D721Med (cell line): ENCODE measurements at regions not wholly inside any gene's neighbourhood (a gene's known extent, or its start where the extent isn't known, plus 50 kb on each side); places are given as distances from the start of the nearest gene placed in this dataset.

ENCODE experiments used
- DNase-seq: peaks from one replicate; pipeline ENCODE4 v3.0.0; 2011; ENCODE audit warnings: low spot score; ENCODE audit not compliant: insufficient read length
- FAIRE-seq: peaks from 2 replicates; lab custom pipeline; 2011; peaks lifted over from hg19 to GRCh38; lab: Jason Lieb, UNC
- TF ChIP-seq, protein P1 (sequence below): IDR thresholded peaks from 2 replicates; pipeline ENCODE4 v1.5.1; 2012; ENCODE audit warnings: mild to moderate bottlenecking, control low read depth; ENCODE audit not compliant: insufficient read depth; ENCODE audit errors: missing control alignments

DNA sequence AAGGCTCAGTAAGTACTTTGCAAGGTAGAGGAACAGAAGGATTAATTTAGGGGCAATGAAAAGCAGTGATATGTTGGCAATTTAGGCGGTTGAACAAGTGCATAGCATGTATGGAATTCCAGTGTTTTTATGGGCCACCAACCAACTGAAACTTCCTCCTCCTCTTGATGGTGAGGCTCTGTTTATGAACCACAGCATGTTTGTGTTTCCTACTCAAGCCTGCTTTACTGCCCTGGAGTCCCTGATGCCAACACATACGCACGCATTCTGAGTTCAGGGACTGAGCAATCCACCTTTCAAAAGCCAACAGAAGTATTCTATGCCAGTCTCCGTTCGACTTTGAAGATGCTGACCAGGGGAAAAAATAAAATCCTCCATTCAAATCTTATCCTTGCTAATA lies 417.5 kb downstream of the EFNA5 start:
- no peak for FAIRE-seq
- TF ChIP-seq, protein P1, sequence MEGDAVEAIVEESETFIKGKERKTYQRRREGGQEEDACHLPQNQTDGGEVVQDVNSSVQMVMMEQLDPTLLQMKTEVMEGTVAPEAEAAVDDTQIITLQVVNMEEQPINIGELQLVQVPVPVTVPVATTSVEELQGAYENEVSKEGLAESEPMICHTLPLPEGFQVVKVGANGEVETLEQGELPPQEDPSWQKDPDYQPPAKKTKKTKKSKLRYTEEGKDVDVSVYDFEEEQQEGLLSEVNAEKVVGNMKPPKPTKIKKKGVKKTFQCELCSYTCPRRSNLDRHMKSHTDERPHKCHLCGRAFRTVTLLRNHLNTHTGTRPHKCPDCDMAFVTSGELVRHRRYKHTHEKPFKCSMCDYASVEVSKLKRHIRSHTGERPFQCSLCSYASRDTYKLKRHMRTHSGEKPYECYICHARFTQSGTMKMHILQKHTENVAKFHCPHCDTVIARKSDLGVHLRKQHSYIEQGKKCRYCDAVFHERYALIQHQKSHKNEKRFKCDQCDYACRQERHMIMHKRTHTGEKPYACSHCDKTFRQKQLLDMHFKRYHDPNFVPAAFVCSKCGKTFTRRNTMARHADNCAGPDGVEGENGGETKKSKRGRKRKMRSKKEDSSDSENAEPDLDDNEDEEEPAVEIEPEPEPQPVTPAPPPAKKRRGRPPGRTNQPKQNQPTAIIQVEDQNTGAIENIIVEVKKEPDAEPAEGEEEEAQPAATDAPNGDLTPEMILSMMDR = no peak

DNA sequence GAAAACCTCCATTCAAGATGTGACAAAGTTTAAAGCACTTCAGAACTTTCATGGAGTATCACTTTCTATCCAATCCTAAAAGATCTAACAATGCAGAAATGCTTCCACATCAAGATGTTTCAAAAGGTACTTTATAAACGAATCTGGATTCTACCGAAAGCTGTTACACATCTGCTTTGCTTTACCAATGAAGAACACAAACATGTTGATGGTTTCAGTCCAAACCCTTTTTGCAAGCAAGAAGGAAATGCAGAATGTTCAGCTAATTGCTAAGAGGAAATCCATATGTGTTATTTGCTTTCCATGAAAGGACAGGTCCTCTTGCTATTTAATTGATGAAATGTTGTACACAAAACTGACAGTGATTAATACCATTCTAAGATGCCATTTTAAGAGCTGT lies 419.6 kb downstream of the EFNA5 start:
- FAIRE-seq (no peak), DNase-seq (no peak)
- TF ChIP-seq, protein P1 = no peak

More for the DNA sequence above, 417.5 kb downstream of the EFNA5 start:
- no peak for DNase-seq

DNA sequence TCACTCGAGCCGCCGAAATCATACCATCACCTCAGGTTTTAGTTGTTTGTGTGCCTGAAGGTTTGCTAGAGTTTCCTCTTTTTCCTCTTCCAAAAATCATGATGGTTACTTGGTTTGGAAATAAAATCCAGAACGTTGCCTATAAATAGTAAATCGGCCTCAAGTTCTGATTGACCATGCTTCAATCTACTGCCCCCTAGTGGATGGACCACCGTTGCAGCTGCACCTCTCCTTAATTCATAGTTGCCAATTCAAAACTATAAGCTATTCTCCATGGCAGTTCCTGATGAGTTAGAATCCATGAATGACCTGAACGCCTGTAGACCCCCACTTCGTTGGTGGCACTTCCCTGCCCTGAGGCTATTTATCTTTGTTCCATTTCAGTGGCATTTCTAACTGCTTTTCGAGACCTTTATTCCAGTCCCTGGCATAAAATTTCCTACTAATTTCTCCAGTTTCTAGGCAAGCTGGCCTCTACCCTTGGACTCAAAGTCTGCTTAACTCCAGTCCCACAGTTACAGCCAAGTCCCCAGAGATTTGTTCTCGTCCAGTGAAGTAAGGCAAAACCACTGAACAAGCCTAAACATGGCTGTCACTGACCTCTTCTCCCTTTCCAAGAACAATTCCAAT lies 422.6 kb downstream of the EFNA5 start:
- TF ChIP-seq, protein P1 = peak; percentile 80
- FAIRE-seq (no peak), DNase-seq (peak; percentile 25)

DNA sequence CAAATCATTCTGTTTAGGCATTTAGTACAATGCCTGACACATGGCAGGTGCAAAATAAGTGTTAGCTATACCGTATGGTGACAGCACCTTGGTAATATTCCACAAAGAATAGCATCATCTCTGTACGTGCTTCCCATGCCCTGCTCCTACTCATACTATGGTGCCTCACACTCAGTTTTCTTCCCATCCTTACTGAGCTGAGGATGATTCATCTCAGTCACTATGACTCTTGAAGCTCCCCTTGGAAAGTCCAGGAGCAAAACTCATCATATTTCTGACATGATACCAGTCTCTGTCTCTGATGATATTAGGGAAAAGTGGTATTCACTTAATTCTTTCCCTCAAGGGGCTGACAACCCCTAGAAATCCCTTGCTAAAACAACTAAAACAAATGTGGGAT lies 423.3 kb downstream of the EFNA5 start:
- FAIRE-seq = no peak
- TF ChIP-seq, protein P1 = no peak
- no peak for DNase-seq

DNA sequence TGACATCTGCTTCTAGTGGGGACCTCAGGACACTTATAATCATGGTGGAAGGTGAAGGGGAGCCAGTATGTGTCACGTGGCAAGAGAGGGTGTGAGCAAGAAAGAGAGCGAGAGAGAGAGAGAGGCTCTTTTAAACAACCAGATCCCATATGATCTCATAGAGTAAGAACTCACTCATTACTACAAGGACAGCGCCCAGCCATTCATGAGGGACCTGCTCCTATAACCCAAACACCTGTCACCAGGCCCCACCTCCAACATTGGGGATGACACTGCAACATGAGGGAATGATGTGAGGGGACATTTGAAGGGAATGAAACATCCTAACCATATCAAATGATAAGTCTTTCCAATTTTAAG lies 427.5 kb downstream of the EFNA5 start:
- TF ChIP-seq, protein P1 = no peak
- DNase-seq (no peak), FAIRE-seq (no peak)

DNA sequence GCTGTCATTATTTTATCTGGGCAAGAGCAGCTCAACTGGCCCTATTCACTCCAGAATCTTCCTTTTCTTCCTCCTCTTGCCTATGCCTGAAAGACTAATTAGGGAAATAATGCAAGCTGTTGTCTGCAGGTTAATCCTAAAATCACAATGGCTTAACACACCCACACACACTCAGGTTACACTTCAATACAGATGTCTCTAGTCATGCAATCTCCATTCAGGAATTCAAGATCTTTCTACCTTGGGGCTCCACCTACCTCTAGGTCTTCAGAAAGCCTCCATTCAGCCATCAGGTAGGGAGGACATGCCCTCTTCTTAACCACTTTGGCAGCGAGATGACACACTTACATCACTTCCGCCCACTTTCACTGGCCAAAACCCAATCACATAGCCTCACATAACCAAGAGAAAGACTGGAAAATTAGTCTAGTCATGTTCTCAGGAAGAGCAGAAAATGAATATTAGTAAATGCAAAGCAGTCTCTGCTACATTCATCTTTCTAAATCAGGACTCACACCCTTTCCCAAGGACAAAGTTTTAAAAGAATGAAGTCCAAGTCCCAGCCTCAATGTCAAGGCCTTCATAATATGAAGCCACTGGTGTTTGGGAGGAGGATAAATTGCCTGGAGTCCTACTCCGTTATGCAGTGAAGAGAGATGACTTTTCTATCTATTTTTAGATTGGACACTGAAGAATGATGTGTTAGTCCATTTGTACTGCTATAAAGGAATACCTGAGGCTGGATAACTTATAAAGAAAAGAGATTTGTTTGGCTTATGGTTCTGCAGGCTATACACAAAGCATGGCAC lies 428.1 kb downstream of the EFNA5 start:
- TF ChIP-seq, protein P1 = no peak
- FAIRE-seq (no peak), DNase-seq (no peak)

DNA sequence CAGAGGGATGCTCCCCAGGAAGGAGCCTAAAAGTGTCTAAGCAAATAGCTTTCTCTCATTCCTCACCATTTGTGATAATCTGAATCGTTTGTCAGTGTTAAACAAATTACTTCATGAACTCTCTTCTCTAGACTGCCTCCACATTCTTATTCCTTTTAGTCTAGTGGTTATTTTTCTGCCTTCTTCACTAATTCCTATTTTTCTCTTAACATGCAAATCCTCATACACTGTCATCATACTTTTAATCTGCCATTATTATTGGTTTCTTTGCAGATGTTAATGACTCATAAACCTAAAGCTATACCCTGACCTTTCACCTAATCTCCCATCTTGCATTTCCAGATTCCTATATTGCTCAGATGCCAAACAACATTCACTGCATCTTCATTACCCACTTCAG lies 428.9 kb downstream of the EFNA5 start:
- DNase-seq = no peak
- FAIRE-seq = peak; percentile 6

More for the DNA sequence above, 428.9 kb downstream of the EFNA5 start:
- TF ChIP-seq, protein P1 = no peak
